GM18511 (cell line): ENCODE measurements at regions not wholly inside any gene's neighbourhood (a gene's known extent, or its start where the extent isn't known, plus 50 kb on each side); places are given as distances from the start of the nearest gene placed in this dataset.

Experiments used
- ATAC-seq: cut with Tn5 transposase; IDR thresholded peaks from one replicate; pipeline ENCODE4 v1.9.1; 2021; ENCODE audit warnings: mild to moderate bottlenecking, moderate library complexity; ENCODE audit not compliant: unreplicated experiment

- ATAC-seq, result no peak
Observed at GRCh38 chr12:77578466-77579220, 252.1 kb upstream of the NAV3 start.

GRCh38 chr12:77577791-77578190 lies 252.9 kb upstream of the NAV3 start:
- no peak for ATAC-seq

- no peak for ATAC-seq
Observed at GRCh38 chr12:77575376-77575919, 255.2 kb upstream of the NAV3 start.

GRCh38 chr12:77572371-77572770 lies 258.3 kb upstream of the NAV3 start:
- ATAC-seq, result no peak

- ATAC-seq, result no peak
Observed at GRCh38 chr12:77571768-77572167, 258.9 kb upstream of the NAV3 start.

- ATAC-seq, result no peak
Observed at GRCh38 chr12:77571127-77571526, 259.6 kb upstream of the NAV3 start.

- ATAC-seq, result no peak
Observed at GRCh38 chr12:77569876-77570275, 260.8 kb upstream of the NAV3 start.

- no peak for ATAC-seq
Observed at GRCh38 chr12:77560714-77561113, 270.0 kb upstream of the NAV3 start.

GRCh38 chr12:77559400-77560074 lies 271.2 kb upstream of the NAV3 start:
- no peak for ATAC-seq

GRCh38 chr12:77555074-77555473 lies 275.6 kb upstream of the NAV3 start:
- ATAC-seq, result no peak

- peak; percentile 99 for ATAC-seq
Observed at GRCh38 chr12:77553976-77554619, 276.6 kb upstream of the NAV3 start.

- ATAC-seq, result no peak
Observed at GRCh38 chr12:77549383-77550128, 281.1 kb upstream of the NAV3 start.

GRCh38 chr12:77548797-77549196 lies 281.9 kb upstream of the NAV3 start:
- ATAC-seq, result no peak

- no peak for ATAC-seq
Observed at GRCh38 chr12:77540097-77540496, 290.6 kb upstream of the NAV3 start.

- no peak for ATAC-seq
Observed at GRCh38 chr12:77537663-77538062, 293.0 kb upstream of the NAV3 start.

- ATAC-seq, result no peak
Observed at GRCh38 chr12:77535734-77536133, 295.0 kb upstream of the NAV3 start.

- no peak for ATAC-seq
Observed at GRCh38 chr12:77531912-77532311, 298.8 kb upstream of the NAV3 start.

- no peak for ATAC-seq
Observed at GRCh38 chr12:77522247-77522646, 308.4 kb upstream of the NAV3 start.

GRCh38 chr12:77521508-77522115 lies 309.1 kb upstream of the NAV3 start:
- ATAC-seq, result no peak

GRCh38 chr12:77514511-77514910 lies 316.2 kb upstream of the NAV3 start:
- no peak for ATAC-seq

GRCh38 chr12:77510985-77511384 lies 319.7 kb upstream of the NAV3 start:
- ATAC-seq, result no peak
